Mesenchymal stem cell (in vitro differentiated cells and primary cell): ENCODE measurements at regions not wholly inside any gene's neighbourhood (a gene's known extent, or its start where the extent isn't known, plus 50 kb on each side); places are given as distances from the start of the nearest gene placed in this dataset.

ENCODE experiments used
- DNase-seq: peaks from one replicate; pipeline ENCODE4 v3.0.0-alpha.2; 2013
- H2AFZ ChIP-seq: one replicate; pipeline ENCODE4 v1.6.1; 2013; ENCODE audit warnings: low read depth, mild to moderate bottlenecking, control low read depth, inconsistent platforms, low read length, moderate library complexity
- H2AK5ac ChIP-seq: 2 replicates; pipeline ENCODE4 v1.6.1; 2013; ENCODE audit warnings: low read length, moderate library complexity, mild to moderate bottlenecking, inconsistent platforms; ENCODE audit not compliant: severe bottlenecking
- H2BK120ac ChIP-seq: one replicate; pipeline ENCODE4 v1.6.1; 2013; ENCODE audit warnings: low read depth, mild to moderate bottlenecking, inconsistent platforms, low read length, moderate library complexity
- H2BK12ac ChIP-seq, 2 experiments: one replicate each; pipeline ENCODE4 v1.6.1; 2013; ENCODE audit warnings: inconsistent platforms in 2 of 2, low read length in 2 of 2, mild to moderate bottlenecking in 2 of 2, moderate library complexity in 2 of 2, control low read depth in 1 of 2
- H2BK15ac ChIP-seq: one replicate; pipeline ENCODE4 v1.6.1; 2013; ENCODE audit warnings: mild to moderate bottlenecking, low read depth, inconsistent platforms; ENCODE audit not compliant: poor library complexity, severe bottlenecking
- H2BK5ac ChIP-seq: 2 replicates; pipeline ENCODE4 v1.6.1; 2013; ENCODE audit warnings: low read depth, mild to moderate bottlenecking, low read length, control low read depth, inconsistent platforms; ENCODE audit not compliant: poor library complexity, severe bottlenecking
- H3K14ac ChIP-seq, 2 experiments: one replicate each; pipeline ENCODE4 v1.6.1; 2013; ENCODE audit warnings: inconsistent platforms in 2 of 2, low read length in 2 of 2, control low read depth in 1 of 2, mild to moderate bottlenecking in 1 of 2, moderate library complexity in 1 of 2
- H3K18ac ChIP-seq, 2 experiments: one replicate each; pipeline ENCODE4 v1.6.1; 2013; ENCODE audit warnings: inconsistent platforms in 2 of 2, low read length in 2 of 2, control low read depth in 1 of 2, low read depth in 1 of 2, mild to moderate bottlenecking in 1 of 2
- H3K23ac ChIP-seq, 2 experiments: one replicate each; pipeline ENCODE4 v1.6.1; 2013; ENCODE audit warnings: inconsistent platforms in 2 of 2, low read length in 2 of 2, mild to moderate bottlenecking in 2 of 2, moderate library complexity in 2 of 2, control low read depth in 1 of 2
- H3K27ac ChIP-seq: 2 replicates; pipeline ENCODE4 v1.5.1; 2013; ENCODE audit warnings: mild to moderate bottlenecking, moderate library complexity, low read length, control low read depth, inconsistent platforms; ENCODE audit not compliant: poor library complexity, severe bottlenecking
- H3K27me3 ChIP-seq, 2 experiments: 2 replicates each; pipeline versions ENCODE4 v1.6.1 to v1.7.0; 2013; ENCODE audit warnings: low read length in 2 of 2, mild to moderate bottlenecking in 2 of 2, moderate library complexity in 2 of 2, control low read depth in 1 of 2, inconsistent platforms in 1 of 2; ENCODE audit not compliant: control insufficient read depth in 1 of 2, insufficient read depth in 1 of 2
- H3K36me3 ChIP-seq, 2 experiments: 2 replicates each; pipeline versions ENCODE4 v1.6.1 to v1.7.0; 2013; ENCODE audit warnings: low read length in 2 of 2, control low read depth in 1 of 2, inconsistent platforms in 1 of 2, low read depth in 1 of 2, mild to moderate bottlenecking in 1 of 2; ENCODE audit not compliant: insufficient read depth in 2 of 2, control insufficient read depth in 1 of 2
- H3K4ac ChIP-seq, 2 experiments: one replicate each; pipeline ENCODE4 v1.6.1; 2013; ENCODE audit warnings: inconsistent platforms in 2 of 2, low read length in 2 of 2, mild to moderate bottlenecking in 2 of 2, moderate library complexity in 2 of 2, control low read depth in 1 of 2, low read depth in 1 of 2
- H3K4me1 ChIP-seq: 2 replicates; pipeline ENCODE4 v1.6.1; 2013; ENCODE audit warnings: low read depth, low read length, control low read depth; ENCODE audit not compliant: control insufficient read depth, insufficient read depth
- H3K4me2 ChIP-seq: 2 replicates; pipeline ENCODE4 v1.6.1; 2013; ENCODE audit warnings: low read length, mild to moderate bottlenecking, inconsistent platforms; ENCODE audit not compliant: poor library complexity, severe bottlenecking
- H3K4me3 ChIP-seq, 2 experiments: 2 replicates each; pipeline versions ENCODE4 v1.5.1 to v1.7.0; 2013; ENCODE audit warnings: low read length in 2 of 2, mild to moderate bottlenecking in 2 of 2, control low read depth in 1 of 2, low read depth in 1 of 2; ENCODE audit not compliant: insufficient read depth in 1 of 2
- H3K79me1 ChIP-seq: replicated peaks from 2 replicates; pipeline ENCODE4 v1.6.1; 2013; ENCODE audit warnings: mild to moderate bottlenecking, control low read depth, low read length, inconsistent platforms; ENCODE audit not compliant: poor library complexity, severe bottlenecking
- H3K9ac ChIP-seq: 2 replicates; pipeline ENCODE4 v1.7.0; 2013; ENCODE audit warnings: mild to moderate bottlenecking, low read length, moderate library complexity
- H3K9me3 ChIP-seq: 2 replicates; pipeline ENCODE4 v1.7.0; 2013; ENCODE audit warnings: mild to moderate bottlenecking, low read length; ENCODE audit not compliant: control insufficient read depth
- H4K8ac ChIP-seq: one replicate; pipeline ENCODE4 v1.6.1; 2013; ENCODE audit warnings: inconsistent platforms, mild to moderate bottlenecking, low read length, moderate library complexity
- H4K91ac ChIP-seq: one replicate; pipeline ENCODE4 v1.6.1; 2013; ENCODE audit warnings: mild to moderate bottlenecking, low read length, inconsistent platforms
- WGBS: methylation state at CpG from one replicate; pipeline ENCODE4 v1.1.7; 2013; ENCODE audit warnings: mixed read lengths; 5-methylcytosine and 5-hydroxymethylcytosine counted together

- H3K27ac ChIP-seq: no peak overlapping the region
- H4K91ac ChIP-seq: no peak overlapping the region
- H2BK15ac ChIP-seq: no peak overlapping the region
- no peaks in the 10 kb centered on the region for H3K79me1 ChIP-seq
- H3K4me1 ChIP-seq: peaks cover 20% of the 10 kb centered on the region
- no peak overlapping the region for H3K9ac ChIP-seq
- H2BK120ac ChIP-seq: no peak overlapping the region
- H2AK5ac ChIP-seq: no peak overlapping the region
- no peak overlapping the region for H3K23ac ChIP-seq
- H3K18ac ChIP-seq: no peak overlapping the region
- no peaks in the 10 kb centered on the region for H3K36me3 ChIP-seq
- H3K27me3 ChIP-seq: peaks cover 57 to 70% of the 10 kb centered on the region in 2 experiments
- H3K14ac ChIP-seq: no peak overlapping the region
- H3K4me2 ChIP-seq: no peak overlapping the region
- no peak overlapping the region for H4K8ac ChIP-seq
- WGBS: 71% methylated on average over 8 of the region's 8 CpGs
- H3K4me3 ChIP-seq: no peak overlapping the region
- no peaks in the 10 kb centered on the region for H3K9me3 ChIP-seq
- no peak overlapping the region for H2AFZ ChIP-seq
- no peak overlapping the region for H2BK5ac ChIP-seq
- no peak overlapping the region for H2BK12ac ChIP-seq
- H3K4ac ChIP-seq: no peak overlapping the region
- DNase-seq: no peak
Measured at GRCh38 chr10:22478555-22479334, 133.4 kb downstream of the SPAG6 start.

DNA sequence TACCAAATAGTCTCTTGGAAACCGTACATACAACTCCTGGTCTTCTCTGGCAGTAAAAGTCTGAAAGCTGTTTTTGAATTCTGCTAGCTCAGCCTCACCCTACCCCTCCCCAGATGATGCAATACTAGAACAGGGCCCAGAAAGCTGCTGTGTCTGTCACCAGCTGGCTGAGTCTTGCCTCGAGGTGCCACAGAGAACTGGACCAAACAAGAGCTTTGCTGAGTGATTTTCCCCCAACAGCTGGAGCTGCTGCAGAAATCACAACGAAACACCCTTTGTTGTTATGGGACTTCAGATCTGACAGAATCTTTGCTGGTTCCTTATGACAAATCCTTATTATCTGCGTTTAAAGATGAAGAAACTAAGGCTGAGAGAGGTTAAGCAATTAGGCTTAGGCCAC is 134.1 kb downstream of the SPAG6 start:
- no peak overlapping the region for H2AK5ac ChIP-seq
- 66% methylated on average over 3 of the region's 4 CpGs for WGBS
- H3K18ac ChIP-seq: no peak overlapping the region
- no peaks in the 10 kb centered on the region for H3K79me1 ChIP-seq
- no peak overlapping the region for H2BK120ac ChIP-seq
- no peak overlapping the region for H4K91ac ChIP-seq
- no peak overlapping the region for H2BK5ac ChIP-seq
- no peak overlapping the region for H3K27ac ChIP-seq
- H2AFZ ChIP-seq: no peak overlapping the region
- no peak overlapping the region for H3K4me3 ChIP-seq
- no peak for DNase-seq
- H3K4me2 ChIP-seq: no peak overlapping the region
- H2BK15ac ChIP-seq: no peak overlapping the region
- no peak overlapping the region for H3K23ac ChIP-seq
- H3K9me3 ChIP-seq: no peaks in the 10 kb centered on the region
- no peak overlapping the region for H3K9ac ChIP-seq
- H2BK12ac ChIP-seq: no peak overlapping the region
- H3K4me1 ChIP-seq: peaks cover 20% of the 10 kb centered on the region
- no peak overlapping the region for H3K4ac ChIP-seq
- no peak overlapping the region for H4K8ac ChIP-seq
- no peaks in the 10 kb centered on the region for H3K36me3 ChIP-seq
- H3K27me3 ChIP-seq: peaks cover 57 to 69% of the 10 kb centered on the region in 2 experiments
- H3K14ac ChIP-seq: no peak overlapping the region

DNA sequence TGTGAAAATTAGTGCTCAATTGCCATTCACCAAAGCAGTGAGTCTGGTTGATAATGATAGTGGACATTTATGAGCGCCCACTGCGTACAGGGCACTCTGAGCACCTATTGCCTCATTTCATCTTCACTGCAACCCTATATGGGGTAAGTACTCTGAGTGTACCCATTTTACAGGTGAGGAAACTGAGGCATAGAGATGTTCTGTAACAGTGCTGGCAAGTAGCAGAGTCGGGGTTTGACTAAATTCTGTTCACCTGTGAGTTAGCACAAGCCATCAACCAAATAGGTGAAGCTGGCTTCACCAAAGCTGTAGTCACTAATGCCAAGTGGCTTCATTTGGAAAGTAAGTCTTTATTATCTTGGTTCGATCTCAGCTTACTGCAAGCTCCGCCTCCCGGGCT is 135.8 kb downstream of the SPAG6 start:
- Histone ChIP-seq H2BK5ac (no peak overlapping the region), H4K91ac (no peak overlapping the region), H3K79me1 (no peaks in the 10 kb centered on the region), H2BK12ac (no peak overlapping the region), H3K4me1 (peaks cover 15% of the 10 kb centered on the region), H3K23ac (no peak overlapping the region), H3K27ac (no peak overlapping the region), H3K4ac (no peak overlapping the region), H3K9ac (no peak overlapping the region), H2AK5ac (no peak overlapping the region), H3K4me2 (no peak overlapping the region), H3K4me3 (no peak overlapping the region), H2BK15ac (no peak overlapping the region), H4K8ac (no peak overlapping the region), H3K9me3 (no peaks in the 10 kb centered on the region), H2AFZ (no peak overlapping the region), H3K18ac (no peak overlapping the region), H3K36me3 (no peaks in the 10 kb centered on the region), H2BK120ac (no peak overlapping the region), H3K14ac (no peak overlapping the region), H3K27me3 (peaks cover 41 to 55% of the 10 kb centered on the region in 2 experiments)
- DNase-seq: no peak
- WGBS: 80% methylated on average over 3 of the region's 6 CpGs

DNA sequence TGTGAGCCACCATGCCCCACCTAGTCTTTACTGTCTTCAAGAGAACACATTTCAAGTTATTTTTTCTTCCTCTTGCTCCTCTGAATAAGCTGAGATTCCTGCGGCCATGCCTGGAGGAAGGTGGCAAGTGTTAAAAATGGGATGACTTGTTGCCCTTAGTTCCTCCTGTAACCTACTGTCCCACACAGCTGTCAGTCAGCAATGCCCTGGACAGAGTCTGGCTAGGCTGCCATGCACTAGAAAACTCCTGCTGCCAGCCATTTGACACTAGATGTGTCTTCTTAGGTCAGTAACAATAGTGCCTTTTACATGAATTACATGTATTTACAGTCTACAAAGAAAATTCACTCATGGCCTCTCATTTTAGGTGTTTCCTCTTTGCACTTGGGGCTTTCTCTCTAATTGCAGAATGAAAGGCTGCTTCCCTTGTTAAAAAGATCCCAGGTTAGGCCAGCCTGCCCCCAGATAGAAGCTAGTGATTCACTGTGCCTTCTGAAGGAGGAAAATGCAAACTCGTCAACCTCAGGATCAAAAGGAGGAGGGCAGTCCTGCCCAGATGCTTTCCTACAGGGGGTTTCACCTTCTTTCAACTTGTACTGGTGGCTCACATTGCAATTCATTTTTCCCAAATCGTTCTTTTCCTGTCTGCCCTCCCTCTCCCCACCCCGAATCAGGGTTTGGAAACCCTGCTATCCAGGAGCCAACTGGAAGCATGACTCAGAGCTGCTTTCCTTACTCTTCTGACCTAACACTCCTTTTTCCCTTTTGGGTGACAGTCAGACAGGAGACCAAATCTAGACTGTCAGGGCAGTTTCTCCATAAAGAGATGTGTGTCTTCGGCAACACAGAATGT is 136.6 kb downstream of the SPAG6 start:
- no peak overlapping the region for H3K4ac ChIP-seq
- no peak overlapping the region for H3K4me2 ChIP-seq
- H3K36me3 ChIP-seq: no peaks in the 10 kb centered on the region
- H4K91ac ChIP-seq: no peak overlapping the region
- WGBS: 43% methylated on average over 5 of the region's 5 CpGs
- peak; percentile 18 for DNase-seq
- H2AFZ ChIP-seq: no peak overlapping the region
- no peaks in the 10 kb centered on the region for H3K79me1 ChIP-seq
- H3K4me1 ChIP-seq: peaks cover 7% of the 10 kb centered on the region
- no peak overlapping the region for H4K8ac ChIP-seq
- no peak overlapping the region for H2AK5ac ChIP-seq
- no peaks in the 10 kb centered on the region for H3K9me3 ChIP-seq
- no peak overlapping the region for H2BK12ac ChIP-seq
- no peak overlapping the region for H2BK120ac ChIP-seq
- peaks cover 33 to 50% of the 10 kb centered on the region in 2 experiments for H3K27me3 ChIP-seq
- no peak overlapping the region for H3K27ac ChIP-seq
- no peak overlapping the region for H2BK5ac ChIP-seq
- no peak overlapping the region for H3K23ac ChIP-seq
- H2BK15ac ChIP-seq: no peak overlapping the region
- no peak overlapping the region for H3K14ac ChIP-seq
- H3K18ac ChIP-seq: no peak overlapping the region
- H3K9ac ChIP-seq: no peak overlapping the region
- no peak overlapping the region for H3K4me3 ChIP-seq
